Lower leg skin (tissue), 4 donors: ENCODE measurements at regions not wholly inside any gene's neighbourhood (a gene's known extent, or its start where the extent isn't known, plus 50 kb on each side); places are given as distances from the start of the nearest gene placed in this dataset.

Experiments
- DNase-seq, 2 donors: peaks; one replicate each; pipeline ENCODE4 v3.0.0-alpha.2; 2019; ENCODE audit warnings: low spot score in 2 of 2
- H3K4me3 ChIP-seq: fragments of 200-600 bp; sonication (generic); 2 replicates; pipeline ENCODE4 v1.5.1; 2017; ENCODE audit warnings: mild to moderate bottlenecking, low read depth; ENCODE audit not compliant: poor library complexity, severe bottlenecking
- POLR2A ChIP-seq, 2 donors: fragments of 450-650 bp; IDR thresholded peaks; one replicate each; pipeline ENCODE4 v1.6.1; 2016 to 2017; ENCODE audit warnings: antibody characterized with exemption in 2 of 2, mild to moderate bottlenecking in 1 of 2, moderate library complexity in 1 of 2
- WGBS, 2 donors: methylation state at CpG; one replicate each; pipeline ENCODE4 v1.1.5; 2018; 5-methylcytosine and 5-hydroxymethylcytosine counted together
- intact Hi-C: fragments of 100-400 bp; cut with DNase I; formaldehyde crosslinking; loops from one replicate; pipeline ENCODE4 v1.15.0; 2023; ENCODE audit warnings: low total_unique reads
- TF ChIP-seq, protein P1 (sequence below), 3 donors: fragments of 450-650 bp; IDR thresholded peaks; one replicate each; pipeline ENCODE4 v1.5.1; 2016; ENCODE audit warnings: antibody characterized with exemption in 3 of 3, mild to moderate bottlenecking in 3 of 3, moderate library complexity in 2 of 3

DNA sequence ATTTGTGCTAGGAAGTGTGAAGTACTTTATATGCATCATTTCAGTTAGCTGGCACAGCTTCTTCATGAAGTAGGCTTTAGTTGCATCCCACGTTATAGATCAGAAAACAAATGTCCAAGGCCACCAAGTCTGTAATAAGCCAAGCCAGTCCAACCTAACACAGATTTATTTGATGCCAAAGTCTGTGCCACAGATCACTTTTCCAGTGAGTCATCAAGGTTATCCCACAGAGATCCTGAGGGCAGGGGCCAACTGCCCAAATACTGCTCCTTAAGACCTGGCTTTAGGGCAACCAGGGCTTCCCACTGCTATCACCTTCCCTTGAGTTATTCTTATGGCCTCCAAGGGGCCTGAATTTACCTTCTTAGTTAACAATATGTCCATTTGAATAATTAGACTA, 1340.4 kb downstream of the XPNPEP1 start:
- 58 to 71% methylated on average over 1 of the region's 1 CpG for WGBS, 2 donors
- TF ChIP-seq POLR2A (IDR thresholded peaks at IDR 0.05): no peak
- TF ChIP-seq, protein P1, sequence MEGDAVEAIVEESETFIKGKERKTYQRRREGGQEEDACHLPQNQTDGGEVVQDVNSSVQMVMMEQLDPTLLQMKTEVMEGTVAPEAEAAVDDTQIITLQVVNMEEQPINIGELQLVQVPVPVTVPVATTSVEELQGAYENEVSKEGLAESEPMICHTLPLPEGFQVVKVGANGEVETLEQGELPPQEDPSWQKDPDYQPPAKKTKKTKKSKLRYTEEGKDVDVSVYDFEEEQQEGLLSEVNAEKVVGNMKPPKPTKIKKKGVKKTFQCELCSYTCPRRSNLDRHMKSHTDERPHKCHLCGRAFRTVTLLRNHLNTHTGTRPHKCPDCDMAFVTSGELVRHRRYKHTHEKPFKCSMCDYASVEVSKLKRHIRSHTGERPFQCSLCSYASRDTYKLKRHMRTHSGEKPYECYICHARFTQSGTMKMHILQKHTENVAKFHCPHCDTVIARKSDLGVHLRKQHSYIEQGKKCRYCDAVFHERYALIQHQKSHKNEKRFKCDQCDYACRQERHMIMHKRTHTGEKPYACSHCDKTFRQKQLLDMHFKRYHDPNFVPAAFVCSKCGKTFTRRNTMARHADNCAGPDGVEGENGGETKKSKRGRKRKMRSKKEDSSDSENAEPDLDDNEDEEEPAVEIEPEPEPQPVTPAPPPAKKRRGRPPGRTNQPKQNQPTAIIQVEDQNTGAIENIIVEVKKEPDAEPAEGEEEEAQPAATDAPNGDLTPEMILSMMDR (IDR thresholded peaks at IDR 0.05): no peak
- intact Hi-C loops: no loop called here

DNA sequence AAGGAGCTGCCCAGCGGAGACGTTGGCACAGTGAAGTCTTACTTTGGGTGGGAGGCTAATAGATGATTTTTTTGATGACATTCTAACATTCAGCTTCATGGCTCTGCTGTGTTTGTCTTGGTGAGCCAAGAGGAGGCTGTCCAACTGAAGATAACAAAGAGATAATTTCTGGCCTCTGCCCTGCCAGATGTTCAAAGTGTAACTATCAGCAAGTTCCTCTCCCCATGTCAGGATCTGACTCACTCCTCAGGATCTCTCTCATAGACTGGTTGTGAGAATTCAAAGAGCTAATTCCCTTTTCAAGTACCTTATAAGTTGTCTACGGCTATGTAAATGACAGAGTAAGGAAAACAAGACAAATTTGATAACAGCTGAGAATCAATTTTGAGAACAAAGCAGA, 1340.9 kb downstream of the XPNPEP1 start:
- WGBS, 2 donors: 78 to 82% methylated on average over 3 of the region's 3 CpGs
- DNase-seq: no peak
- TF ChIP-seq, protein P1 (IDR thresholded peaks at IDR 0.05): no peak
- no peak for TF ChIP-seq POLR2A (IDR thresholded peaks at IDR 0.05)
- intact Hi-C loops: no loop called here
- H3K4me3 ChIP-seq: no peak overlapping the region

More for the DNA sequence above, 1340.4 kb downstream of the XPNPEP1 start:
- DNase-seq: no peak
- no peak overlapping the region for H3K4me3 ChIP-seq

DNA sequence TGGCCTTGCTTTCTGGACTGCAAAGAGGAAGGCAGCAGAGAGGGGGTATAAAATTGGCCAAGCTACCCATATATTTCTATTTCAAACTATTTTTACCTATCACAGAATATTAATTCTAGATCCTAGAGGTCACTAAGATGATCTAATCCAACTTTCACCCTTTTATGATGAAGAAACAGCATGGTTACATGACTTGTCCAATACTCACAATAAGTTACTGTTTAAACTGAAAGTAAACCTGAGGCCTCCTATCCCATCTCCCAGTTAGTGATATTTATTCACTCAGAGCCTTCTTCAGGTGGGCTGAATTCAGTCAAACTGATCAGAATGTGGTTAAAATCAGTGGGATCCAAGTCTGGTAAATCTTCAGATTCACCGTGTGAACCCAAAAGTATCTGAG, 1345.1 kb downstream of the XPNPEP1 start:
- WGBS, 2 donors: 100% methylated on average over 1 of the region's 1 CpG
- H3K4me3 ChIP-seq: no peak overlapping the region
- TF ChIP-seq, protein P1 (IDR thresholded peaks at IDR 0.05): no peak
- no peak for TF ChIP-seq POLR2A (IDR thresholded peaks at IDR 0.05)
- intact Hi-C loops: no loop called here
- DNase-seq: no peak

DNA sequence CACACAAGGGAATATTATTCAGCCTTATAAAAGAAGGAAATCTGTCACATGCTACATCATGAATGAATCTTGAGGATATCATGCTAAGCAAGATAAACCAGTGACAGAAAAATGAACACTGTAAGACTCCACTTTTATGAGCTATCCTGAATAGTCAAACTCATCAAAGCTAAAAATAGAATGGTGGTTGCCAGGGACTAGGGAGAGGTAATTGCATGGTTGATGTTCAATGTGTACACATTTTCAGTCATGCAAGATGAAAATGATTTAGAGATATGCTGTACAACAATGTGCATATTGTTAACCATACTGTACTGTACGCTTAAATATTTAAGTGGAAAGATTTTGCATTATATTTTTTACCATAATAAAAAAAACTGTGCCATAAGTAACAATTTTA, 1349.1 kb downstream of the XPNPEP1 start:
- 80 to 88% methylated on average over 1 of the region's 1 CpG for WGBS, 2 donors
- no peak for DNase-seq
- intact Hi-C loops: no loop called here
- H3K4me3 ChIP-seq: no peak overlapping the region
- TF ChIP-seq, protein P1 (IDR thresholded peaks at IDR 0.05): no peak
- no peak for TF ChIP-seq POLR2A (IDR thresholded peaks at IDR 0.05)

DNA sequence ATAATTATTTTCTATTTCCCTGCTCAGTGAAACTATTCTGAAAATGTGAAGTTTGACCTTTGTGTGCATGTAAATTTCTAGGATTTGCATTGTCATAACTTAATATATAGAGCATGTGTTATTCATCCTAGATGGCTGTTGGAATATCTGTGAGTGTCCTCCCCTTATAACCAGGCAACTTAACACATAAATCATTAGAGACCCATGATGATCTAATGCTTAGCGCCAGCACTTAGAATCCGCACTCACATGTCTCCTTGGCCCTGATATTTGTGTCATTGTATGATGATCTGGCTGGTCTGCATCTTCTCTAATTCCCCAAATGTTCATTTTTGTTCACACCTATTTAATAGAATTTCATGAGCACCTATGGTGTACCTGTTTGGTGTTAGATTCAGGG, 1354.5 kb downstream of the XPNPEP1 start:
- no peak overlapping the region for H3K4me3 ChIP-seq
- TF ChIP-seq, protein P1 (IDR thresholded peaks at IDR 0.05): no peak
- no peak for TF ChIP-seq POLR2A (IDR thresholded peaks at IDR 0.05)
- 86 to 88% methylated on average over 2 of the region's 2 CpGs for WGBS, 2 donors
- DNase-seq: no peak
- intact Hi-C loops: no loop called here
